Loucy (cell line): ENCODE measurements at regions not wholly inside any gene's neighbourhood (a gene's known extent, or its start where the extent isn't known, plus 50 kb on each side); places are given as distances from the start of the nearest gene placed in this dataset.

Experiments
- H2AFZ ChIP-seq: fragments of 200-600 bp; sonication (generic); 2 replicates; pipeline ENCODE4 v1.6.0; 2016; ENCODE audit warnings: antibody characterized with exemption, mild to moderate bottlenecking, low read length, moderate library complexity
- H3F3A ChIP-seq: fragments of 200-600 bp; 2 replicates; pipeline ENCODE4 v1.6.0; 2016; ENCODE audit warnings: antibody characterized with exemption, low read depth, mild to moderate bottlenecking
- H3K27me3 ChIP-seq: fragments of 200-600 bp; sonication (generic); 2 replicates; pipeline ENCODE4 v1.6.1; 2014; ENCODE audit warnings: low read length, mild to moderate bottlenecking; ENCODE audit not compliant: insufficient read depth, poor library complexity, severe bottlenecking
- H3K36me3 ChIP-seq: fragments of 200-600 bp; sonication (generic); 2 replicates; pipeline ENCODE4 v1.6.1; 2016; ENCODE audit warnings: low read length; ENCODE audit not compliant: insufficient read depth
- H3K4me1 ChIP-seq: fragments of 200-600 bp; sonication (generic); 2 replicates; pipeline ENCODE4 v1.5.1; 2014; ENCODE audit warnings: low read length, mild to moderate bottlenecking; ENCODE audit not compliant: insufficient read depth, poor library complexity, severe bottlenecking
- H3K4me2 ChIP-seq: fragments of 200-600 bp; sonication (generic); 2 replicates; pipeline ENCODE4 v1.6.0; 2014; ENCODE audit warnings: antibody characterized with exemption, low read length, low read depth, mild to moderate bottlenecking; ENCODE audit not compliant: poor library complexity, severe bottlenecking
- H3K4me3 ChIP-seq: fragments of 200-600 bp; sonication (generic); 2 replicates; pipeline ENCODE4 v1.5.1; 2014; ENCODE audit warnings: low read length, mild to moderate bottlenecking, mixed read lengths; ENCODE audit not compliant: poor library complexity, severe bottlenecking
- H3K79me2 ChIP-seq: fragments of 200-600 bp; sonication (generic); 2 replicates; pipeline ENCODE4 v1.6.1; 2014; ENCODE audit warnings: low read length; ENCODE audit not compliant: insufficient read depth
- H3K9ac ChIP-seq: fragments of 200-600 bp; sonication (generic); 2 replicates; pipeline ENCODE4 v1.6.0; 2014; ENCODE audit warnings: mild to moderate bottlenecking, low read depth, low read length, moderate library complexity; ENCODE audit not compliant: poor library complexity, severe bottlenecking
- H3K9me2 ChIP-seq: fragments of 200-600 bp; sonication (generic); replicated peaks from 2 replicates; pipeline ENCODE4 v1.6.1; 2016; ENCODE audit warnings: low read depth, low read length, mixed read lengths
- H3K9me3 ChIP-seq: fragments of 200-600 bp; sonication (generic); 2 replicates; pipeline ENCODE4 v1.6.1; 2014; ENCODE audit warnings: mild to moderate bottlenecking, antibody characterized with exemption, low read length, low read depth; ENCODE audit not compliant: insufficient read depth
- H4K20me1 ChIP-seq: fragments of 200-600 bp; sonication (generic); 2 replicates; pipeline ENCODE4 v1.6.0; 2014; ENCODE audit warnings: antibody characterized with exemption, low read length, mild to moderate bottlenecking; ENCODE audit not compliant: insufficient read depth, poor library complexity, severe bottlenecking
- CTCF ChIP-seq: fragments of 200-600 bp; sonication (generic); conservative IDR thresholded peaks from 2 replicates; pipeline ENCODE4 v1.5.1; 2014; ENCODE audit warnings: mild to moderate bottlenecking, antibody characterized with exemption, low read length
- EZH2phosphoT487 ChIP-seq: fragments of 200-600 bp; IDR thresholded peaks from 2 replicates; pipeline ENCODE4 v1.6.1; 2018; ENCODE audit warnings: antibody characterized with exemption, mild to moderate bottlenecking, moderate library complexity, borderline replicate concordance

GRCh38 chr16:65658349-65658748 is 536.5 kb upstream of the CDH11 start:
- Histone ChIP-seq H3K4me2 (no peak overlapping the region), H4K20me1 (no peaks in the 10 kb centered on the region), H3F3A (no peaks in the 10 kb centered on the region), H3K9me2 (no peaks in the 10 kb centered on the region), H3K4me3 (no peak overlapping the region), H3K4me1 (no peaks in the 10 kb centered on the region), H3K9me3 (no peaks in the 10 kb centered on the region), H3K9ac (no peak overlapping the region), H3K27me3 (no peaks in the 10 kb centered on the region), H3K79me2 (no peaks in the 10 kb centered on the region), H2AFZ (no peak overlapping the region), H3K36me3 (no peaks in the 10 kb centered on the region)
- no peak for TF ChIP-seq EZH2phosphoT487
- no peak for TF ChIP-seq CTCF

- no peaks in the 10 kb centered on the region for H3K79me2 ChIP-seq
- no peaks in the 10 kb centered on the region for H3K27me3 ChIP-seq
- TF ChIP-seq EZH2phosphoT487, result no peak
- TF ChIP-seq CTCF, result no peak
- H3K9ac ChIP-seq, result no peak overlapping the region
- no peaks in the 10 kb centered on the region for H3F3A ChIP-seq
- H3K4me2 ChIP-seq, result no peak overlapping the region
- no peak overlapping the region for H3K4me3 ChIP-seq
- H3K36me3 ChIP-seq, result no peaks in the 10 kb centered on the region
- H3K4me1 ChIP-seq, result no peaks in the 10 kb centered on the region
- H3K9me3 ChIP-seq, result no peaks in the 10 kb centered on the region
- no peak overlapping the region for H2AFZ ChIP-seq
- H4K20me1 ChIP-seq, result no peaks in the 10 kb centered on the region
- no peaks in the 10 kb centered on the region for H3K9me2 ChIP-seq
Observed at GRCh38 chr16:65657556-65657955, 535.7 kb upstream of the CDH11 start.

- TF ChIP-seq EZH2phosphoT487 (no peak), CTCF (no peak)
- Histone ChIP-seq H3K4me3 (no peak overlapping the region), H3K79me2 (no peaks in the 10 kb centered on the region), H3K9me2 (no peaks in the 10 kb centered on the region), H3K36me3 (no peaks in the 10 kb centered on the region), H3F3A (no peaks in the 10 kb centered on the region), H3K4me1 (no peaks in the 10 kb centered on the region), H3K9ac (no peak overlapping the region), H2AFZ (no peak overlapping the region), H3K27me3 (no peaks in the 10 kb centered on the region), H3K9me3 (no peaks in the 10 kb centered on the region), H3K4me2 (no peak overlapping the region), H4K20me1 (no peaks in the 10 kb centered on the region)
Observed at GRCh38 chr16:65657071-65657494, 535.2 kb upstream of the CDH11 start.
